HepG2 (cell line): ENCODE measurements at regions not wholly inside any gene's neighbourhood (a gene's known extent, or its start where the extent isn't known, plus 50 kb on each side); places are given as distances from the start of the nearest gene placed in this dataset.

Source experiments
- CTCF ChIP-seq: sonication (generic); formaldehyde crosslinking; IDR thresholded peaks from 2 replicates; pipeline ENCODE4 v1.5.0; 2020; ENCODE audit warnings: mild to moderate bottlenecking, missing genetic modification reagents, moderate library complexity
- GABPA ChIP-seq, 2 experiments: IDR thresholded peaks; 2 replicates each; pipeline ENCODE4 v1.6.1; 2011 to 2016; ENCODE audit warnings: low read depth in 2 of 2, low read length in 1 of 2, missing biosample characterization in 1 of 2, missing genetic modification characterization in 1 of 2
- HDAC6 ChIP-seq: fragments of 200-600 bp; sonication (generic); IDR thresholded peaks from 2 replicates; pipeline ENCODE4 v1.7.0; 2017; ENCODE audit warnings: mild to moderate bottlenecking, antibody characterized with exemption, low read length, low read depth
- POLR2A ChIP-seq, 2 experiments: IDR thresholded peaks; 2 replicates each; pipeline ENCODE4 v1.6.1; 2011; ENCODE audit warnings: low read depth in 2 of 2, low read length in 2 of 2, mild to moderate bottlenecking in 1 of 2, moderate library complexity in 1 of 2; ENCODE audit not compliant: insufficient read depth in 1 of 2
- RBM39 ChIP-seq: fragments of 200-400 bp; formaldehyde crosslinking; IDR thresholded peaks from one replicate; pipeline ENCODE4 v1.6.1; 2018; ENCODE audit warnings: antibody characterized with exemption, mild to moderate bottlenecking, low read depth, low read length; ENCODE audit not compliant: poor library complexity, severe bottlenecking
- ZFX ChIP-seq: sonication (generic); formaldehyde crosslinking; IDR thresholded peaks from 2 replicates; pipeline ENCODE4 v1.4.0; 2020; ENCODE audit warnings: mild to moderate bottlenecking, low read depth, missing genetic modification reagents, moderate library complexity
- ZNF337 ChIP-seq: sonication (generic); formaldehyde crosslinking; IDR thresholded peaks from 2 replicates; pipeline ENCODE4 v1.5.1; 2020; ENCODE audit warnings: missing genetic modification reagents, low read depth, mild to moderate bottlenecking, borderline replicate concordance
- ZNF629 ChIP-seq: sonication (generic); formaldehyde crosslinking; conservative IDR thresholded peaks from 2 replicates; pipeline ENCODE4 v1.5.0; 2020; ENCODE audit warnings: missing genetic modification reagents
- ZNF878 ChIP-seq: sonication (generic); formaldehyde crosslinking; IDR thresholded peaks from 2 replicates; pipeline ENCODE4 v1.8.1; 2023; ENCODE audit warnings: mild to moderate bottlenecking, missing genetic modification reagents, moderate library complexity

DNA sequence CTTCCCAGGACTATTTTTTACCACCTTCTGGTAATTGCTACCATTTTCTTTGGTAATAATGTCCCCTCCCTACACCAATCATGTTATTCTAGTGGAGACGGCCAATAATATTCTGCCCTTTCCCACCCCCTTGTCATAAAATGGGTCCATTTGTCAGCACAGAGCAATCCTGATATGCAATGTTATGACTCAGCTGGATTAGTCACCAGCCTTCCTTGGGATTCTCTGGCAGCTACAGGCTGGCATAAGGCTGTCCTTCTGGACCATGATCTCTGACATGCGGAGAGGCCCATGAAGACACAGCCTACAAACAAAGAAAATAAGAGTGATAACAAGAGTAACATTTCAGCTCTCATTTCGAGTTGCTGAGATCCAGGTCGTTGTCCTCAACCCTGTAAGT, 222.0 kb upstream of the CPNE8 start:
- TF ChIP-seq ZNF629 (CRISPR knock-in tag) (no peak), POLR2A (IDR thresholded peaks at IDR 0.05; ENCODE audit: insufficient read depth in 1 of 2, low read depth in 2 of 2, low read length in 2 of 2) (no peak), HDAC6 (no peak), ZFX (no peak), CTCF (CRISPR knock-in tag) (no peak), RBM39 (no peak), ZNF337 (CRISPR knock-in tag) (no peak), ZNF878 (CRISPR knock-in tag) (no peak), GABPA (IDR thresholded peaks at IDR 0.05; ENCODE audit: low read depth, low read length) (no peak), GABPA (CRISPR knock-in tag; IDR thresholded peaks at IDR 0.05; ENCODE audit: low read depth) (no peak)
